ENCODE measurements at regions not wholly inside any gene's neighbourhood (a gene's known extent, or its start where the extent isn't known, plus 50 kb on each side); places are given as distances from the start of the nearest gene placed in this dataset.

DNA sequence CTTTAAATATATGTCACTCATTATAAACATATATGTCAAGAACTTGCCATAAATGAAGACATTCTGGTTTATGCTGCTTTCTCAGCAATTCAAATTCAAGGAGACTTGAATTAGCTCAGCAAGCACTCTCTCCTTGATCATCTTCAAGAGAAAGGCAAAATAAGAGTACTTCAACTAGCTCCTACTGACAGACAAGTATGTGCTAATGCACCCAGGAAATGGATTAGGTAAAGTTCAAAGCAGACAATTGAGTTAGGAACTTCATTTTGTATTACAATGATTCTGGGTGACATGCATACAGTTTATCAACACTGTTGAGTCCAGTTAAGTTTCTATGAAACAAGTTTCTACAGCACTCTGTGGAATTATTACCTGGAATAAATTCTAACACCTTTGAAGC, 455.9 kb upstream of the USP15 start:
- Histone ChIP-seq H3K79me2 (ENCODE audit: low read depth) (no peaks in the 10 kb centered on the region), H3F3A (ENCODE audit: insufficient read depth, low read depth) (no peaks in the 10 kb centered on the region), H3K27ac (no peak overlapping the region), H3K27me3 (ENCODE audit: insufficient read depth, low read depth) (no peaks in the 10 kb centered on the region), H4K20me1 (ENCODE audit: insufficient read depth) (no peaks in the 10 kb centered on the region), H3K4me3 (no peak overlapping the region), H3K9me2 (ENCODE audit: insufficient read depth) (peaks cover 2% of the 10 kb centered on the region; the same call in 1 of the 2 replicates), H3K4me2 (no peak overlapping the region), H3K4me1 (replicated peaks; ENCODE audit: insufficient read depth) (no peaks in the 10 kb centered on the region), H3K36me3 (ENCODE audit: low read depth) (no peaks in the 10 kb centered on the region), H2AFZ (no peak overlapping the region), H3K9me3 (ENCODE audit: insufficient read depth, low read depth) (no peaks in the 10 kb centered on the region)
- POLR2A ChIA-PET (ENCODE audit: unreplicated experiment): no interaction called here
- no peak for DNase-seq
- intact Hi-C loops (cut with micrococcal nuclease; ENCODE audit: unreplicated experiment): no loop called here
- no TSS peak for BruUV-seq (replicated peaks)
- no peak for TF ChIP-seq EZH2 (IDR thresholded peaks at IDR 0.05; ENCODE audit: low read depth)
- TF ChIP-seq, protein P1, sequence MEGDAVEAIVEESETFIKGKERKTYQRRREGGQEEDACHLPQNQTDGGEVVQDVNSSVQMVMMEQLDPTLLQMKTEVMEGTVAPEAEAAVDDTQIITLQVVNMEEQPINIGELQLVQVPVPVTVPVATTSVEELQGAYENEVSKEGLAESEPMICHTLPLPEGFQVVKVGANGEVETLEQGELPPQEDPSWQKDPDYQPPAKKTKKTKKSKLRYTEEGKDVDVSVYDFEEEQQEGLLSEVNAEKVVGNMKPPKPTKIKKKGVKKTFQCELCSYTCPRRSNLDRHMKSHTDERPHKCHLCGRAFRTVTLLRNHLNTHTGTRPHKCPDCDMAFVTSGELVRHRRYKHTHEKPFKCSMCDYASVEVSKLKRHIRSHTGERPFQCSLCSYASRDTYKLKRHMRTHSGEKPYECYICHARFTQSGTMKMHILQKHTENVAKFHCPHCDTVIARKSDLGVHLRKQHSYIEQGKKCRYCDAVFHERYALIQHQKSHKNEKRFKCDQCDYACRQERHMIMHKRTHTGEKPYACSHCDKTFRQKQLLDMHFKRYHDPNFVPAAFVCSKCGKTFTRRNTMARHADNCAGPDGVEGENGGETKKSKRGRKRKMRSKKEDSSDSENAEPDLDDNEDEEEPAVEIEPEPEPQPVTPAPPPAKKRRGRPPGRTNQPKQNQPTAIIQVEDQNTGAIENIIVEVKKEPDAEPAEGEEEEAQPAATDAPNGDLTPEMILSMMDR (conservative IDR thresholded peaks at IDR 0.05): no peak
- CTCF ChIA-PET: no interaction called here

GRCh38 chr12:61808856-61809255, 451.3 kb upstream of the USP15 start:
- no peak overlapping the region for H2AFZ ChIP-seq
- no peak overlapping the region for H3K27ac ChIP-seq
- H3K36me3 ChIP-seq (ENCODE audit: low read depth): no peaks in the 10 kb centered on the region
- no peak overlapping the region for H3K4me3 ChIP-seq
- H3K9me3 ChIP-seq (ENCODE audit: insufficient read depth, low read depth): no peaks in the 10 kb centered on the region
- CTCF ChIA-PET: no interaction called here
- no peak for DNase-seq
- peaks cover 4% of the 10 kb centered on the region; the same call in 1 of the 2 replicates for H3K9me2 ChIP-seq (ENCODE audit: insufficient read depth)
- no peak overlapping the region for H3K4me2 ChIP-seq
- intact Hi-C loops (cut with micrococcal nuclease; ENCODE audit: unreplicated experiment): no loop called here
- no peaks in the 10 kb centered on the region for H3K79me2 ChIP-seq (ENCODE audit: low read depth)
- no peaks in the 10 kb centered on the region for H3K27me3 ChIP-seq (ENCODE audit: insufficient read depth, low read depth)
- POLR2A ChIA-PET (ENCODE audit: unreplicated experiment): no interaction called here
- TF ChIP-seq, protein P1 (conservative IDR thresholded peaks at IDR 0.05): no peak
- no peak for TF ChIP-seq EZH2 (IDR thresholded peaks at IDR 0.05; ENCODE audit: low read depth)
- H4K20me1 ChIP-seq (ENCODE audit: insufficient read depth): no peaks in the 10 kb centered on the region
- H3F3A ChIP-seq (ENCODE audit: insufficient read depth, low read depth): 0 out of 2 replicates have a peak, but pooled peaks cover 4% of the 10 kb centered on the region
- H3K4me1 ChIP-seq (replicated peaks; ENCODE audit: insufficient read depth): no peaks in the 10 kb centered on the region
- no TSS peak for BruUV-seq (replicated peaks)

DNA sequence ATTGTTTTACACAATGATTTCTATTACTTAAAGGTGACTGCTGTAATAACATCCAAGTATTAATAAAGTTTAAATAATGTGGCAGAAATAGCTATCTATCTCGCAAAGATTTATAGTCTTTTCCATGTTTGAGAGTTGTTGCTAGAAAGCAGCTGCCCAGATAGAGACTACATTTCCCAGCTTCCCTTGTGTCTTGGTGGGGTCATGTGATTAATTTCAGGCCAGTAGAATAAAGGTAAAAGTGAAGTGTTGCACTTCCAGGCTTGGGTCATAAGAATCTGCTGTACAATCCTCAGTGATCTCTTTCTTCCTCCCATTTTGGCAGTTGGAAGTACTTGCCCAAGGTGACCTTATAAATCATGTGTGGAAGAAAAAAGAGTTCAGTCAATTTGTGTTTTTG, 449.7 kb upstream of the USP15 start:
- TF ChIP-seq EZH2 (IDR thresholded peaks at IDR 0.05; ENCODE audit: low read depth): no peak
- TF ChIP-seq, protein P1 (conservative IDR thresholded peaks at IDR 0.05): no peak
- Histone ChIP-seq H3K9me3 (ENCODE audit: insufficient read depth, low read depth) (no peaks in the 10 kb centered on the region), H3K36me3 (ENCODE audit: low read depth) (no peaks in the 10 kb centered on the region), H2AFZ (no peak overlapping the region), H3K9me2 (ENCODE audit: insufficient read depth) (peaks cover 4% of the 10 kb centered on the region; the same call in 1 of the 2 replicates), H4K20me1 (ENCODE audit: insufficient read depth) (no peaks in the 10 kb centered on the region), H3K79me2 (ENCODE audit: low read depth) (no peaks in the 10 kb centered on the region), H3K27ac (no peak overlapping the region), H3K27me3 (ENCODE audit: insufficient read depth, low read depth) (no peaks in the 10 kb centered on the region), H3K4me1 (replicated peaks; ENCODE audit: insufficient read depth) (no peaks in the 10 kb centered on the region), H3F3A (ENCODE audit: insufficient read depth, low read depth) (0 out of 2 replicates have a peak, but pooled peaks cover 4% of the 10 kb centered on the region), H3K4me3 (no peak overlapping the region), H3K4me2 (no peak overlapping the region)
- no peak for DNase-seq
- intact Hi-C loops (cut with micrococcal nuclease; ENCODE audit: unreplicated experiment): no loop called here
- POLR2A ChIA-PET (ENCODE audit: unreplicated experiment): no interaction called here
- CTCF ChIA-PET: no interaction called here
- BruUV-seq (replicated peaks): no TSS peak
